K562 (cell line): ENCODE measurements at regions not wholly inside any gene's neighbourhood (a gene's known extent, or its start where the extent isn't known, plus 50 kb on each side); places are given as distances from the start of the nearest gene placed in this dataset.

Experiments used
- CBFA2T3 ChIP-seq: fragments of 450-650 bp; IDR thresholded peaks from 2 replicates; pipeline ENCODE4 v1.6.1; 2017
- CTCF ChIP-seq, 3 experiments: IDR thresholded peaks in 2 of 3; conservative IDR thresholded peaks in 1 of 3; 2 replicates each; pipeline ENCODE4 v1.5.1; 2011 to 2012; ENCODE audit warnings: low read length in 3 of 3, mild to moderate bottlenecking in 3 of 3, control low read depth in 2 of 3, improper control_type of control experiment in 1 of 3, inconsistent platforms in 1 of 3, low read depth in 1 of 3, mixed read lengths in 1 of 3, moderate library complexity in 1 of 3; ENCODE audit not compliant: insufficient read depth in 2 of 3
- E2F1 ChIP-seq: sonication (generic); formaldehyde crosslinking; IDR thresholded peaks from 2 replicates; pipeline ENCODE4 v1.8.1; 2023; ENCODE audit warnings: mild to moderate bottlenecking, missing genetic modification reagents, moderate library complexity
- EGR1 ChIP-seq: fragments of 450-650 bp; conservative IDR thresholded peaks from 2 replicates; pipeline ENCODE4 v1.6.1; 2017; ENCODE audit warnings: mild to moderate bottlenecking
- FOXK1 ChIP-seq: sonication (generic); formaldehyde crosslinking; IDR thresholded peaks from 2 replicates; pipeline ENCODE4 v1.8.0; 2022; ENCODE audit warnings: missing genetic modification reagents, mild to moderate bottlenecking, borderline replicate concordance
- KLF6 ChIP-seq: fragments of 250-450 bp; sonication (Bioruptor Pico); IDR thresholded peaks from 2 replicates; pipeline ENCODE4 v1.4.0; 2020; ENCODE audit warnings: mild to moderate bottlenecking, moderate library complexity, borderline replicate concordance
- NCOA4 ChIP-seq: fragments of 450-650 bp; IDR thresholded peaks from 2 replicates; pipeline ENCODE4 v1.6.1; 2018; ENCODE audit warnings: mild to moderate bottlenecking; ENCODE audit not compliant: partially characterized antibody
- NR2C2 ChIP-seq, 2 experiments: fragments of 200-800 bp in 1 of 2; sonication (Bioruptor generic) in 1 of 2; sonication (generic) in 1 of 2; formaldehyde crosslinking in 1 of 2; IDR thresholded peaks; 2 replicates each; pipeline versions ENCODE4 v1.6.1 to v1.8.0; 2016 to 2022; ENCODE audit warnings: mild to moderate bottlenecking in 1 of 2, missing compliant biosample characterization in 1 of 2, missing genetic modification characterization in 1 of 2, missing genetic modification reagents in 1 of 2
- PHF20 ChIP-seq: fragments of 450-650 bp; IDR thresholded peaks from 2 replicates; pipeline ENCODE4 v1.6.1; 2018; ENCODE audit not compliant: partially characterized antibody
- POLR2H ChIP-seq: IDR thresholded peaks from 2 replicates; pipeline ENCODE4 v1.6.1; 2016; ENCODE audit warnings: missing genetic modification characterization, low read depth, mild to moderate bottlenecking, control low read depth, missing compliant biosample characterization, moderate library complexity
- TSHZ1 ChIP-seq: fragments of 250-450 bp; sonication (Bioruptor Pico); IDR thresholded peaks from 2 replicates; pipeline ENCODE4 v1.4.0; 2020; ENCODE audit warnings: mild to moderate bottlenecking, moderate library complexity
- ZBTB1 ChIP-seq: sonication (generic); formaldehyde crosslinking; IDR thresholded peaks from 2 replicates; pipeline ENCODE4 v1.8.1; 2023; ENCODE audit warnings: missing genetic modification reagents, low read depth, mild to moderate bottlenecking, borderline replicate concordance
- ZKSCAN3 ChIP-seq: fragments of 250-450 bp; sonication (Bioruptor Pico); IDR thresholded peaks from 2 replicates; pipeline ENCODE4 v1.4.0; 2020

GRCh38 chr16:79809376-79809775 lies 208.8 kb upstream of the MAF start:
- no peak for TF ChIP-seq FOXK1 (CRISPR knock-in tag)
- no peak for TF ChIP-seq TSHZ1 (CRISPR knock-in tag)
- no peak for TF ChIP-seq NCOA4
- TF ChIP-seq CBFA2T3: no peak
- no peak for TF ChIP-seq ZKSCAN3 (CRISPR knock-in tag)
- TF ChIP-seq CTCF (IDR thresholded peaks at IDR 0.05 in 2 of 3, conservative IDR thresholded peaks at IDR 0.05 in 1 of 3; ENCODE audit: insufficient read depth in 2 of 3, low read depth in 1 of 3, low read length in 3 of 3): no peak
- no peak for TF ChIP-seq ZBTB1
- no peak for TF ChIP-seq KLF6 (CRISPR knock-in tag)
- TF ChIP-seq POLR2H (tag): no peak
- TF ChIP-seq EGR1: no peak
- no peak for TF ChIP-seq E2F1 (CRISPR knock-in tag)
- TF ChIP-seq NR2C2 (CRISPR knock-in tag; IDR thresholded peaks at IDR 0.05): no peak
- TF ChIP-seq NR2C2 (tag; IDR thresholded peaks at IDR 0.05): no peak
- no peak for TF ChIP-seq PHF20
